ENCODE measurements at regions not wholly inside any gene's neighbourhood (a gene's known extent, or its start where the extent isn't known, plus 50 kb on each side); places are given as distances from the start of the nearest gene placed in this dataset.

DNA sequence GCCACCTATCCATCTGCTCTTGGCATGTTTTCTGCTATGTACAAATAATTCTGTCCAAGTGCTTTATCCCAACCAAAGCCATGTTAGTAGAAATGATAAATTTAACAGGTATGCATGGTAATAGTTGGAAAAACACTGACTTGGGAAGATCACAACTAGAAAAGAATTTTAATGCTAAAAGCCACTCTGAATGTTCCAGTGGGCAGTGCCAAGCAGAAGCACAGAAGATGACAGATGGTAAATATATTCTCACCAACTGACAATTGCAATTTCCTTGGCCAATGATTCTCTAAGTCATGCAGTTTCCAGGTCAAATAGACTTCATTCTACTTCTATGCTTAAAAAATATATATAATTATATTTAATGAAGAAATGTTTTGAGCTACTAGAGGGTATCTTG lies 83.6 kb upstream of the SEMA3C start:
- no peaks in the 10 kb centered on the region for H3K79me2 ChIP-seq (ENCODE audit: control insufficient read depth, insufficient read depth, low read length)
- H3K36me3 ChIP-seq (replicated peaks in 1 of 2; ENCODE audit: control extremely low read depth in 1 of 2, control insufficient read depth in 1 of 2, extremely low read depth in 1 of 2, insufficient read depth in 2 of 2, low read length in 1 of 2): no peaks in the 10 kb centered on the region
- Mint-ChIP-seq H3K9me3 (ENCODE audit: insufficient read depth) (peaks cover 2% of the 10 kb centered on the region), H3K4me1 (no peaks in the 10 kb centered on the region), H3K27me3 (no peaks in the 10 kb centered on the region), H3K4me3 (no peak overlapping the region), H3K27ac (no peak overlapping the region)
- TF ChIP-seq, protein P1, sequence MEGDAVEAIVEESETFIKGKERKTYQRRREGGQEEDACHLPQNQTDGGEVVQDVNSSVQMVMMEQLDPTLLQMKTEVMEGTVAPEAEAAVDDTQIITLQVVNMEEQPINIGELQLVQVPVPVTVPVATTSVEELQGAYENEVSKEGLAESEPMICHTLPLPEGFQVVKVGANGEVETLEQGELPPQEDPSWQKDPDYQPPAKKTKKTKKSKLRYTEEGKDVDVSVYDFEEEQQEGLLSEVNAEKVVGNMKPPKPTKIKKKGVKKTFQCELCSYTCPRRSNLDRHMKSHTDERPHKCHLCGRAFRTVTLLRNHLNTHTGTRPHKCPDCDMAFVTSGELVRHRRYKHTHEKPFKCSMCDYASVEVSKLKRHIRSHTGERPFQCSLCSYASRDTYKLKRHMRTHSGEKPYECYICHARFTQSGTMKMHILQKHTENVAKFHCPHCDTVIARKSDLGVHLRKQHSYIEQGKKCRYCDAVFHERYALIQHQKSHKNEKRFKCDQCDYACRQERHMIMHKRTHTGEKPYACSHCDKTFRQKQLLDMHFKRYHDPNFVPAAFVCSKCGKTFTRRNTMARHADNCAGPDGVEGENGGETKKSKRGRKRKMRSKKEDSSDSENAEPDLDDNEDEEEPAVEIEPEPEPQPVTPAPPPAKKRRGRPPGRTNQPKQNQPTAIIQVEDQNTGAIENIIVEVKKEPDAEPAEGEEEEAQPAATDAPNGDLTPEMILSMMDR (IDR thresholded peaks at IDR 0.05): no peak
- no peak for TF ChIP-seq EZH2 (IDR thresholded peaks at IDR 0.05; ENCODE audit: borderline replicate concordance, insufficient read depth, low read depth, low read length, poor library complexity, severe bottlenecking)
- H3K4me3 ChIP-seq (ENCODE audit: control extremely low read depth in 1 of 5, extremely low read depth in 1 of 5, insufficient read depth in 1 of 5, low read depth in 2 of 5, low read length in 4 of 5): no peak overlapping the region
- DNase-seq: no peak
- H3K4me2 ChIP-seq (replicated peaks; ENCODE audit: low read depth, low read length, poor library complexity, severe bottlenecking): no peak overlapping the region
- H3K9ac ChIP-seq (ENCODE audit: low read length): no peak overlapping the region
- no peak for ATAC-seq (ENCODE audit: low read depth)
- no peaks in the 10 kb centered on the region for H3K27me3 ChIP-seq (replicated peaks in 1 of 4; ENCODE audit: control extremely low read depth in 1 of 4, control insufficient read depth in 3 of 4, insufficient read depth in 4 of 4, low read length in 3 of 4)
- intact Hi-C loops (cut with micrococcal nuclease): no loop called here
- H3K4me1 ChIP-seq (ENCODE audit: control insufficient read depth in 2 of 2, insufficient read depth in 2 of 2, low read length in 2 of 2): no peaks in the 10 kb centered on the region
- no peak overlapping the region for H3K27ac ChIP-seq (ENCODE audit: low read length in 2 of 2)
- ChIA-PET POLR2A (no interaction called here), CTCF (no interaction called here)
- no peak overlapping the region for H2AFZ ChIP-seq (ENCODE audit: insufficient read depth, low read depth, low read length, poor library complexity, severe bottlenecking)
- H4K20me1 ChIP-seq (ENCODE audit: control insufficient read depth, insufficient read depth, low read length, poor library complexity, severe bottlenecking): no peaks in the 10 kb centered on the region
- H3K9me3 ChIP-seq (ENCODE audit: control extremely low read depth in 1 of 3, control insufficient read depth in 2 of 3, insufficient read depth in 1 of 3, low read length in 2 of 3): peaks cover 0 to 3% (median 0%) of the 10 kb centered on the region in 3 donors

- ATAC-seq (ENCODE audit: low read depth) (no peak), DNase-seq (no peak)
- no peak overlapping the region for H3K27ac Mint-ChIP-seq
- no CpG with 5 or more reads among the region's 2 CpGs for WGBS (ENCODE audit: insufficient coverage)
- Histone ChIP-seq H3K27me3 (replicated peaks in 1 of 4; ENCODE audit: control extremely low read depth in 1 of 4, control insufficient read depth in 3 of 4, insufficient read depth in 4 of 4, low read length in 3 of 4) (no peaks in the 10 kb centered on the region), H3K36me3 (replicated peaks in 1 of 2; ENCODE audit: control extremely low read depth in 1 of 2, control insufficient read depth in 1 of 2, extremely low read depth in 1 of 2, insufficient read depth in 2 of 2, low read length in 1 of 2) (no peaks in the 10 kb centered on the region), H4K20me1 (ENCODE audit: control insufficient read depth, insufficient read depth, low read length, poor library complexity, severe bottlenecking) (no peaks in the 10 kb centered on the region), H3K4me2 (replicated peaks; ENCODE audit: low read depth, low read length, poor library complexity, severe bottlenecking) (no peak overlapping the region), H2AFZ (ENCODE audit: insufficient read depth, low read depth, low read length, poor library complexity, severe bottlenecking) (no peak overlapping the region), H3K9me3 (ENCODE audit: control extremely low read depth in 1 of 3, control insufficient read depth in 2 of 3, insufficient read depth in 1 of 3, low read length in 2 of 3) (peaks cover 0 to 5% (median 3%) of the 10 kb centered on the region in 3 donors), H3K9ac (ENCODE audit: low read length) (no peak overlapping the region), H3K27ac (ENCODE audit: low read length in 2 of 2) (no peak overlapping the region), H3K4me1 (ENCODE audit: control insufficient read depth in 2 of 2, insufficient read depth in 2 of 2, low read length in 2 of 2) (no peaks in the 10 kb centered on the region), H3K79me2 (ENCODE audit: control insufficient read depth, insufficient read depth, low read length) (no peaks in the 10 kb centered on the region), H3K4me3 (ENCODE audit: control extremely low read depth in 1 of 5, extremely low read depth in 1 of 5, insufficient read depth in 1 of 5, low read depth in 2 of 5, low read length in 4 of 5) (no peak overlapping the region)
- intact Hi-C loops (cut with micrococcal nuclease): no loop called here
- H3K27me3 Mint-ChIP-seq: no peaks in the 10 kb centered on the region
- no peaks in the 10 kb centered on the region for H3K9me3 Mint-ChIP-seq (ENCODE audit: insufficient read depth)
- no peak overlapping the region for H3K4me3 Mint-ChIP-seq
- no peaks in the 10 kb centered on the region for H3K4me1 Mint-ChIP-seq
- TF ChIP-seq, protein P1 (IDR thresholded peaks at IDR 0.05): no peak
- no peak for TF ChIP-seq EZH2 (IDR thresholded peaks at IDR 0.05; ENCODE audit: borderline replicate concordance, insufficient read depth, low read depth, low read length, poor library complexity, severe bottlenecking)
- CTCF ChIA-PET: no interaction called here
- POLR2A ChIA-PET: no interaction called here
These were observed 80.9 kb upstream of the SEMA3C start for GRCh38 chr7:80999771-81000170.

Data from B cell (primary cell).